DMS114 treated with DMSO at 0.1 percent for 48 hours (cell line): ENCODE measurements at regions not wholly inside any gene's neighbourhood (a gene's known extent, or its start where the extent isn't known, plus 50 kb on each side); places are given as distances from the start of the nearest gene placed in this dataset.
"Not testable (repeated sequence)": the region's sequence is repeated elsewhere in the genome, so short reads cannot be mapped to it uniquely, and the experiment has no call there.

Source experiments
- DNase-seq: peaks from one replicate; lab custom pipeline; 2025; ENCODE audit not compliant: unreplicated experiment; lab: John Stamatoyannopoulos, UW

- no peak for DNase-seq
These were observed 307.4 kb upstream of the SEMA6A start for GRCh38 chr5:116881921-116882531.

GRCh38 chr5:116880601-116881000 lies 306.0 kb upstream of the SEMA6A start:
- DNase-seq = no peak

GRCh38 chr5:116880150-116880549 lies 305.5 kb upstream of the SEMA6A start:
- DNase-seq = no peak

GRCh38 chr5:116876240-116876840 lies 301.7 kb upstream of the SEMA6A start:
- no peak for DNase-seq

DNA sequence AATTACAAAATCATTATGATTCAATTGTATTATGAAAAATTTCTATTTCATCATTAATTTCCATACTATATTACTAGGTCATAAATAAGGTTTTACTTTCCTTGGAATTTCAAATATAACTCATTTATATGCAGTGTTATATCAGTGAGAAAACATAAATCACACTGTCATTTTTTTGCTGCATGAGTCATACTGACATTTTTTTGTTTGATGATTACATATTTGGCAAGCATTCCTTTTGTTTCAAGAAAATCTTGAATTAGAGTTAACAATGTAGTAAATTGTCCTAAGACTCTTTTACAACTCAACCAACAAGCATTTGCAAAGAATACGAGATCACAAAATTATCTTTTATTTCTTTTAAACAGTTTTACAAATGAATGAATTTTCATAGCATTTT lies 298.4 kb upstream of the SEMA6A start:
- DNase-seq = no peak

DNA sequence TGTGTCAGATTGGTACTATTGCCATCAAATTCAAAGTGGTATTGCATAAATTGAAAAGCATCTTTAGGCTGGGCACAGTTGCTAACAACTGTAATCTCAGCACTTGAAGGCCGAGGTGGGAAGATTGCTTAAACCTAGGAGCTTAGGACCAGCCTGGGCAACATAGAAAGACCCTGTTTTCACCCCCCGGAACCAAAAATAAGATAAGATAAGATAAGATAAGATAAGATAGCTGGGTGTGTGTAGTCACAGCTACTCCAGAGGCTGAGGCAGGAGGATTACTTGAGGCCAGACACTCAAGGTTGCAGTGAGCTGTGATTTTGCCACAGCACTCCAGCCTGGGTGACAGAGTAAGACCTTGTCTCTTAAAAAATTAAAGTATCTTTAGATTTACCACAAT lies 297.9 kb upstream of the SEMA6A start:
- DNase-seq = no peak

DNA sequence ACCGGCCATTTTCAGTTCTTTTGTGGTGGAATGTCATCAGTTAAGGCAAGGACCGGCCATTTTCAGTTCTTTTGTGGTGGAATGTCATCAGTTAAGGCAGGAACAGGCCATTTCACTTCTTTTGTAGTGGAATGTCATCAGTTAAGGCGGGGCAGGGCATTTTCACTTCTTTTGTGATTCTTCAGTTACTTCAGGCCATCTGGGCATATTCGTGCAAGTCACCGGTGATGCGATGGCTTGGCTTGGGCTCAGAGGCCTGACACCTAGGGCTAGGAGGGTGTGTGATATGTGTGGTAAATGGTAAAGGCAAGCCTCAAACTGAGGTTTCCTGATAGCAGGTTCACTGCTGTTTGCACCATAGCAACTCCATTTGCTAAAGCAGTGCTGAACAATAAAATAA lies 293.2 kb upstream of the SEMA6A start:
- DNase-seq = not testable (repeated sequence)

DNA sequence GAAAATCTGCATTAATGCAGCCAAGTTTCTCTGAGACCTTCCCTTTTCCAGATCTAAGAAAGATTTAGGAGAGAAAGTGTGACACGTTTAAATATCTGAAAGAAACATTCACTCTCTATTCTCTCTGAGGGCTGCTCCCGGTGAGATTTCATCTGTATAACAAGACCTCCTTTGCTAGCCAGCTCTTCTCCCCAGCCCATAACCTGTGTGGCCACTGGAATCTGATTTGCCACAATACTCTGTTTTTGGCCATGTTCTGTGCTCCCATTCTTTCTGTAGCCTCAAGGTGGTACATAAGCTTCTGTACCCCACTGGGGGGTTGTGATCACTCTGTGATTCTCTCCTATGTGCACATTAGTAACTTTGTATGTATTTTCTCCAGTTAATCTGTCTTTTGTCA lies 291.0 kb upstream of the SEMA6A start:
- no peak for DNase-seq

GRCh38 chr5:116864838-116865190 lies 290.2 kb upstream of the SEMA6A start:
- DNase-seq = no peak

- no peak for DNase-seq
These were observed 289.7 kb upstream of the SEMA6A start for GRCh38 chr5:116864157-116864837.

- no peak for DNase-seq
These were observed 288.2 kb upstream of the SEMA6A start for GRCh38 chr5:116862632-116863455.

DNA sequence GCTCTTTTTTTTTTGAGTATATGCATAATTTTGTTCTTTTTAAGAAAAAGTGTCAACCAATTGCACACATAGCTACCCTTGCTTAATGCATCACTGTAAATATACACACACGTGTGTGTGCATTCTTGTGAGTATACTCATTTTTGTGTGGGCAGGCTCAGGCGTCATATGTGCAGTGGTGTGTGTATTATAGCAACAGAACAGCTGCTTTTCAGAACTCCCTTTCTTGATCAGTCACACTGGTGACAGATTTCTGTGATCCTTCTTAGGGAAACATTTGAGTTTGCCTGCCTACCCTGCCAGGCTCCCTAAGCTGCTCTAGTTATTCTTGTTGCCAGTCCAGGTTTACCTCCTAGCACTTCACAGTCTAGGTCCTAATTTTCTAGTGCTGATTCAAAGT lies 287.0 kb upstream of the SEMA6A start:
- DNase-seq = no peak

DNA sequence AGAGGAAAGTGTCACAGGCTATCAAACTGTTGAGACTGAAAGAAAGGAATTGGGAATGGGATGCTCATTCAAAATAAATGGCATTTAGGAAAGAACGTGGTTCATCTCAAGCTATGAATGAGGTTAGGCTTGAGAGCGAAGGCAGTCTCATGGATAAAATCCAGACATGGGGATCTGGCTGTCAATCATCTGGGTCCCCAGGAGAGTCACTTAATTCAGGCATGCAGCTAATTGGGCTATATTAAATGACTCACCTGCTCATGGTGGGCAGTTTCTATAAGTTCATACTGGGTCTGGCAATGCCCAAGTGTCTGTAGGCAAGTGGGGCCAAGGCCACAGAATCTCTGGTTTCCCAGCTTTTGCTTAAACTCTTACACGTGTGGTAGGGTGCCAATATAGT lies 286.5 kb upstream of the SEMA6A start:
- DNase-seq = no peak

- DNase-seq = no peak
These were observed 285.2 kb upstream of the SEMA6A start for GRCh38 chr5:116859666-116860320.

- no peak for DNase-seq
These were observed 284.2 kb upstream of the SEMA6A start for GRCh38 chr5:116858705-116859333.

GRCh38 chr5:116858020-116858419 lies 283.4 kb upstream of the SEMA6A start:
- not testable (repeated sequence) for DNase-seq

DNA sequence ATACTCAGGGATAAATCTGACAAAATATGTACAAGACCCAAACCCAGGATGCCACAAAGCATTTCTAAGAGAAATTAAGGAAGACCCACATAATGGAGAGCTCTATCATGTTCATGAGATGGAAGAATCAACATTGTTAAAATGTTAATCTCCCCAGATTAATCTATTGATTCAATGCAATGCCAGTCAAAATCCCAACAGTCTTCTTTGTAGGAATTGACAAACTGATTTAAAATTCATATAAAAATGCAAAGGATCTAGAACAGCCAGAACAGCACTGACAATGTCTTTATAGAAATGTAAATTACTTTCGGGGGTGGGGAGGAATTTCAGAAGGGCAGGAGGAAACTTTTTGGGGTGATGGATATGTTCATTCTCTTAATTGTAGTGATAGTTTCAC lies 281.6 kb upstream of the SEMA6A start:
- DNase-seq = no peak

- no peak for DNase-seq
These were observed 279.4 kb upstream of the SEMA6A start for GRCh38 chr5:116853992-116854391.

GRCh38 chr5:116848954-116849581 lies 274.4 kb upstream of the SEMA6A start:
- DNase-seq = no peak

- DNase-seq = no peak
These were observed 273.3 kb upstream of the SEMA6A start for GRCh38 chr5:116847960-116848359.
